ENCODE measurements at regions not wholly inside any gene's neighbourhood (a gene's known extent, or its start where the extent isn't known, plus 50 kb on each side); places are given as distances from the start of the nearest gene placed in this dataset.

DNA sequence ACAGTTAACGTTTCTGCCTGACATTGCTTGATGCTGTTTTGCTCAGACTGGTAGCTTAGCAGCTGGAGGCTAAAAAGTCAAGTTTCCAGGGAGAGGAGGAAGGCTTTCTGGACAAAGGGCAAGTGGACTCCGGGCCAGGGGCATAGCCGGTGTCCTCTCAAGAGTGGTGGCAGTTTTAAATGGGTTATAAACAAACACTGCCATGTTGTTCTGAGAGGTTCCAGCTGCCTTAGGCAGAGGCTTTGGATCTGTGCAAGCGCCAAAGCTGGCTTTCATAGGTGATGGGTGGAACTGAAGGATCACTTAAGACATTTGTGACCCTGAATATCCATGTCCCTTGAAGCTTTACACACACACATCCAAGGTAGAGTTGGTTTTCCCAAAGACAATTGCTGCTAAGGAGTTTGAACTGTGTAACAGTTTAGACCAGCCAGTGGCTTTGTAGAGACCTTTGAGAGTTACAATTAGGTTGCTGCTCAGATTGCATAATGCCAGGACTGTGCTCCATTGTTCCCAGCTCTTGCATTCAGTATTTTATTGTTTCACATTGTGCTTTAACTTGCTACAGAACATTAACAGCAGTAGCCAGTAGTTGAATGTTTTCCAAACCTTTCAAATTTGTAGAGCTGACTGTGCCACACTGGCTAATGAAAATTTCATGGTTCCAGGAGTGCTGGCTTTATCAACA is 54.1 kb upstream of the AP1S2 start:
- in situ Hi-C loops (cut with MboI): no loop called here
- no peaks in the 10 kb centered on the region for H3K9me2 ChIP-seq (ENCODE audit: insufficient read depth)
- no peaks in the 10 kb centered on the region for H3K4me1 ChIP-seq (ENCODE audit: insufficient read depth)
- no peaks in the 10 kb centered on the region for H3K79me2 ChIP-seq (ENCODE audit: insufficient read depth)
- H3K27me3 ChIP-seq (replicated peaks; ENCODE audit: insufficient read depth): no peaks in the 10 kb centered on the region
- no peaks in the 10 kb centered on the region for H3K36me3 ChIP-seq (ENCODE audit: low read depth)
- H4K20me1 ChIP-seq (ENCODE audit: insufficient read depth): no peaks in the 10 kb centered on the region
- H3K4me2 ChIP-seq (ENCODE audit: unreplicated experiment): no peak overlapping the region
- no peaks in the 10 kb centered on the region for H3F3A ChIP-seq (ENCODE audit: insufficient read depth)
- TF ChIP-seq EZH2 (IDR thresholded peaks at IDR 0.05; ENCODE audit: insufficient read depth, poor library complexity, severe bottlenecking) (no peak), EZH2phosphoT487 (IDR thresholded peaks at IDR 0.05; ENCODE audit: insufficient read depth, low read depth) (no peak)
- no peak for DNase-seq
- 31 to 64% methylated on average over 3 of the region's 4 CpGs for WGBS, 2 experiments (ENCODE audit: low coverage in 1 of 2, low lambda C conversion rate in 2 of 2, missing lambda C conversion rate in 2 of 2)
- H3K9ac ChIP-seq: no peak overlapping the region
- H3K27ac ChIP-seq: no peak overlapping the region
- no peak overlapping the region for H2AFZ ChIP-seq
- H3K4me3 ChIP-seq: no peak overlapping the region
- no peaks in the 10 kb centered on the region for H3K9me3 ChIP-seq (ENCODE audit: low read depth)

DNA sequence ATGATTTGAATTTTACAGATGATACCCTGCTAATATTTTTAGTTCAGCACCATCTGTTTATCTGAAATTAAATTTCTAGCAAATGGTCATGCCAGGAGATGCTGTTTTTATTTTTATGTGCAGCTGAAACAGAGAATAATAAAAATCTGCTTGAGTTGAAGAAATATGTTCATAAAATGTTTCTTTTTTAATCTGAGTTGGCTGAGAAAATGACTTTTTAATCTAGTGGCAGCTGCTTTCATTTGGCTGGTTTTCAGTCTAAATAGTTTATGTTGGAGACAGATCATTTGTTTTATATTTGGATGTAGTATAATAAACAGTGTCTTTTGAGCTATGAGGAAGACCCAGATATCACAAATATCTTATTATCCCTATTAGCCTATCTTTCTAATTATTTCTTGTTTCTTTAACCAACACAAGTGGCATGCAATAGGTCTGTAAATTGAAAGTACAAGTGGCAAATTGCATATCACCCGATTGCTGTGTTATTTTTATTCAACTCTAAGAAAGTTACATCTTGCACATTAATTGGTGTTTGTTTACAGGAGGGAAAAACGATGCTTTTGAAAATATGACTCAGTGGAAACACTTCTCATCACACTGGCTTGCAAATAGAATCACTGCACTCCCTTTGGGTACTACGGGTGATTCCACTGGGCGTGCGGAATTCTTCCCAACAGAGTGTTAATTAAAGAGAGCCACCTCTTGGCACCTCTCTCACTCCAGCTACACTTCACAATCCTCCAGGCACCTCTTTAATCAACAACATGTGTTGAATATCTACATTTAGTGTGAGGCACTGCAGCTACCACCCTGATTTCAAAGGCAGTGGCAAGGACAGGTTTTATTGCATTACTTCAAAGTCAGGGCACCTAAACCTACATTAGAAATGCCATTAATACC is 51.7 kb upstream of the AP1S2 start:
- Histone ChIP-seq H3K9me3 (ENCODE audit: low read depth) (no peaks in the 10 kb centered on the region), H3F3A (ENCODE audit: insufficient read depth) (no peaks in the 10 kb centered on the region), H3K4me2 (ENCODE audit: unreplicated experiment) (no peak overlapping the region), H3K36me3 (ENCODE audit: low read depth) (no peaks in the 10 kb centered on the region), H3K27me3 (replicated peaks; ENCODE audit: insufficient read depth) (no peaks in the 10 kb centered on the region), H3K4me1 (ENCODE audit: insufficient read depth) (no peaks in the 10 kb centered on the region), H2AFZ (no peak overlapping the region), H3K27ac (no peak overlapping the region), H3K79me2 (ENCODE audit: insufficient read depth) (no peaks in the 10 kb centered on the region), H4K20me1 (ENCODE audit: insufficient read depth) (no peaks in the 10 kb centered on the region), H3K9ac (no peak overlapping the region), H3K4me3 (no peak overlapping the region), H3K9me2 (ENCODE audit: insufficient read depth) (no peaks in the 10 kb centered on the region)
- in situ Hi-C loops (cut with MboI): no loop called here
- 15 to 21% methylated on average over 5 of the region's 5 CpGs for WGBS, 2 experiments (ENCODE audit: low coverage in 1 of 2, low lambda C conversion rate in 2 of 2, missing lambda C conversion rate in 2 of 2)
- DNase-seq: no peak
- TF ChIP-seq EZH2phosphoT487 (IDR thresholded peaks at IDR 0.05; ENCODE audit: insufficient read depth, low read depth) (no peak), EZH2 (IDR thresholded peaks at IDR 0.05; ENCODE audit: insufficient read depth, poor library complexity, severe bottlenecking) (no peak)

Small RNA genes in the stretch of these regions (small RNA-seq; reads per million reads assigned to genes)
- gene RNU5F-7P (ENCODE audit: low read depth, low replicate concordance): 14.6 reads per million, percentile 87 among the genes with 10 or more reads in this experiment

Data from GM23248 (cell line).